Suprapubic skin (tissue), 4 donors: ENCODE measurements at regions not wholly inside any gene's neighbourhood (a gene's known extent, or its start where the extent isn't known, plus 50 kb on each side); places are given as distances from the start of the nearest gene placed in this dataset.

ENCODE experiments used
- CTCF ChIP-seq, 2 donors: fragments of 200-600 bp in 1 of 2; fragments of 450-650 bp in 1 of 2; sonication (generic) in 1 of 2; IDR thresholded peaks; one replicate each; pipeline ENCODE4 v1.5.1; 2016 to 2019; ENCODE audit warnings: antibody characterized with exemption in 2 of 2, mild to moderate bottlenecking in 1 of 2, moderate library complexity in 1 of 2
- EP300 ChIP-seq: sonication (generic); formaldehyde crosslinking; IDR thresholded peaks from one replicate; pipeline ENCODE4 v1.6.1; 2017; ENCODE audit warnings: antibody characterized with exemption
- POLR2A ChIP-seq, 2 donors: fragments of 450-650 bp; IDR thresholded peaks; one replicate each; pipeline ENCODE4 v1.6.1; 2017; ENCODE audit warnings: antibody characterized with exemption in 2 of 2, mild to moderate bottlenecking in 2 of 2, moderate library complexity in 2 of 2
- POLR2AphosphoS5 ChIP-seq, 3 donors: sonication (generic); formaldehyde crosslinking; IDR thresholded peaks; one replicate each; pipeline ENCODE4 v1.6.1; 2017; ENCODE audit warnings: antibody characterized with exemption in 3 of 3

GRCh38 chr7:16999541-17000267 is 117.9 kb upstream of the AGR3 start:
- TF ChIP-seq POLR2AphosphoS5 (IDR thresholded peaks at IDR 0.05) = no peak
- TF ChIP-seq POLR2A (IDR thresholded peaks at IDR 0.05) = no peak
- no peak for TF ChIP-seq CTCF (IDR thresholded peaks at IDR 0.05)
- no peak for TF ChIP-seq EP300
